ENCODE measurements at regions not wholly inside any gene's neighbourhood (a gene's known extent, or its start where the extent isn't known, plus 50 kb on each side); places are given as distances from the start of the nearest gene placed in this dataset.

DNA sequence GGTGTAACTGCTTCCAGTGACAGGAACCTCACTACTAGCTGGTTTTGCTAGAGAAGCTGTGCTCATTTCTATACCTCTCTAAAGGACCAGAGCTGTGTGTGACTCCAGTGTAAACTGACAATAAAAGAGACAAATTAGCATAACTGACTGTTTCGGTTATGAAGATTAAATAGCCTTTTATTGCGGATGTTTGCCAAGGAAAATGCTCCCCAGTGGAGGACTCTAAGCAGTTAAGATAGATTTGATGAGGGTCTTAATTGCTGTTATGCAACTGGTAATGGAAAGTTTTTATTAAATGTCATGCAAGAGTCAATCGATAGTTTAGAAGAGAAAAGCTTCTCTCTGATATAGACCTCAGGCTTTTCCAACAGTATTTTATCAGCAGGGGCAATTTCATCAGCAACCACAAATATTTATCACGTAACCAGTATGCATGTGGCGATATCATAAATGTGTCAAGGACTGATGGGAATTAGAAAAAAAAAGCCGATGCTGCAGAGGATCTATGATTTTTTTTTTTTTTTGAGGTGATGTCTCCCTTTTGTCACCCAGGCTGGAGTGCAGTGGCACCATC, 275.2 kb upstream of the DMAC1 start:
- DNase-seq = no peak

DNA sequence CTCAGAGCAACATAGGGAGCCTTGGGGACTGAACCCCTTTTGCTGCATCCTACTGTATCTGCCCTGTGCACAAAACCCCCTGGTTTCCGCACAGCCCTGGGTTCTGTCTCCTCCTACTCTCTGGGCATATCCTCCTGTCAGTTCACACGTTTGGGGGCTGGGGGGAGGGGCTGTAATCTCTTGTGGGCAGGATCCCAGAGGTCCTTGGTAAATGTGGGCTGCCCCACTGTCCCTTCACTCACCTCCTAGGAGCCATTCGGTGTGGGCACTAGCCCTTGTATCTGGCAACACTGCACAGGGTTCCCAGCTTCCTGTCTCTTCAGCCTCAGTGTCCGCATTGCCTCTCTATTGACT, 271.8 kb upstream of the DMAC1 start:
- no peak for DNase-seq

DNA sequence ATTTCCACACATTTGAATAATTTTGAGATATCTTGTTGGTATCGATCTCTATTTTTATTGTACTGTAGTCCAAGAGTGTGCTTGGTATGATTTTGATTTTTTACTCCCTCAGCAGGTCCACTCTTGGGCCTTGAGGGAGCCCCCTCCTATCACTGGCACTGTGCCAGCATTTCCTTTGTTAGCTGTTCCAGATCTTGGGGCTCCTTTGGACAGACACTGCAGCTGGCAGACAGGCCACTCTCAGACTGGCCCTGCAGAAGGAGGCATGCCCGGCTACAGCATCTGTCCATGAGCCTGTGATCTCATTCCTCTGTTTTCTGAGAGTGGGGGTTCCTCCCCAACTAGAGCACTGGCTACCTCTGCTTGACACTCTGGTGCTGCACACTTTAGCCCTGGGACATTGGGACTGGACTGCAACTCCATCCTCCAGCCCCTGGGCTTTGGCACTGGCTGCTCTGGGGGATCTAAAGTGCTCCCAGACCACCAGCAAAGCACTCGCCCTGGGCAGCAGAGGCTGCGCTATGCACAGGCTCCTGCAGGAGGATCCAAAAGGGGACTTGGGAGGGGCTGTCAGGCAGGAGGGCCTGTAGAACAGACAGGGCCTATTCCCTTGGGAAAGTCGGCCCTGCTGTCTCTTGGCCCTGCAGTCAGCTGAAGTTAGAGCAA, 271.3 kb upstream of the DMAC1 start:
- no peak for DNase-seq

DNA sequence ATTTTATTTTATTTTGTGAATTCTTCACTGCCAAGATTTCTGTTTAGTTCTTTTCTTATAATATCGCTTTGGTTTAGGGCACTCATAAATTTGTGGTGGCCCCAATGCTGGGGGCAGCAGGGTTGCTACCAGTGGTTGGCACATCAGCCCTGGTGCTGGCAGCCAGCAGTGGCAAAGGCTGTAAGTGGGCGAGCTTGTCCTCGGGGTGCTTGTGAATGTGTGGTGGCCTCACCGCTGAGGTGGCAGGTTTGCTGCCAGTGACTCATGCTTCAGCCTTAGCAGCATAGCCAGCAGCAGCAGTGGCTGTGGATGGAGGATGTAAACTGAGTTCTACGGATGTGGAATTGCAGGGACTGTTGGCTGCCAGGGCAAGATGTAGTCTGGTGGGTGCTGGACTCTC, 262.9 kb upstream of the DMAC1 start:
- no peak for DNase-seq

DNA sequence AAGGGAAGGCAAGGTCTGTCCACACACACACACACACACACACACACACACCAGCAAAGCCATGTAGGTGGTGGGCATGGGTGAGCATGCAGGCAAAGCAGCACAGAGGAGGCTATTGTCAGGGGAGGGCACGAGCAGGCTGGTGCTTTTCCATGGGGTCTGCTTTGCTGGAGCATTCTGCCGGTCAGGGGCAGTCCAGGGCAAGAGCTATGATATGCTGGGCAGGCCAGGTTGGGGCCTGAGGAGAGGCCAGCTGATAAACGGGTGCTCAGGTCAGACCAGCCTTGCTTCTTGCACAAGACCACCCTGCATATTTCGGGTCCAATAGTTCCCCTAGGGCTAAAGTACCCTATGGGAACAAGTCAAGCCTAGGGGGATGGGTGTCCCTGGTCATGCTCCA, 253.9 kb upstream of the DMAC1 start:
- no peak for DNase-seq

DNA sequence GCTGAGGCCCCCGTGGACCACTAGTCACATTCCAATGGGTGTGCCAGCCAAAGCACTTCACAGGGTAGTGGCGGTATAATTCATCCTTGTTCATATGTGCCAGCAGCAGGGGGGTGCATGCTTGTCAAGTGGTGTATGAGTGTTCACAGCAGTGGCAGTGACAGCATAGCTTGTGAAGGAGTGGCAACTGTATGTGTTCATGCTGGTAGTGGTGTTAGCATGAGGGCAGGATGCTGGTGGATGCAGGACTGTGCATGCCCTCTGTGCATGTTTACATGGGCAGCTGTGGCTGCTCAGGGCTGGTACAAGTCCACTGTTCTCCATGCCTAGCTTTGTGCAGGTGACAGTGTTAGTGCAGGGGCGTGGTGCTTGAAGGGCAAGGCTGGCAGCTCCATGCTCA, 253.4 kb upstream of the DMAC1 start:
- DNase-seq = no peak

DNA sequence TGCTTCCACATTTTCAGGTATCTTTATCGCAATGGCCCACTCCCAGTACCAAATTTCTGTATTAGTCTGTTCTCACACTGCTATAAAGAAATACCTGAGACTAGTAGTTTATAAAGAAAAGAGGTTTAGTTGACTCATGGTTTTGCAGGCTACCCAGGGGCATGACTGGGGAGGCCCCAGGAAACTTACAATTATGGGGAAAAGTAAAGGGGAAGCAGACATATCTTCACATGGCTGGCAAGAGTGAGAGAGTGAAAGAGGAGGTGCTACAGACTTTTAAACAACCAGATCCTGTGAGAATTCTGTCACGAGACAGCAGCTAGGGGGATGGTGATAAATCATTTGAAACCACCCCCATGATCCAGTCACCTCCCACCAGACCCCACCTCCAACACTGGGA, 238.2 kb upstream of the DMAC1 start:
- no peak for DNase-seq

DNA sequence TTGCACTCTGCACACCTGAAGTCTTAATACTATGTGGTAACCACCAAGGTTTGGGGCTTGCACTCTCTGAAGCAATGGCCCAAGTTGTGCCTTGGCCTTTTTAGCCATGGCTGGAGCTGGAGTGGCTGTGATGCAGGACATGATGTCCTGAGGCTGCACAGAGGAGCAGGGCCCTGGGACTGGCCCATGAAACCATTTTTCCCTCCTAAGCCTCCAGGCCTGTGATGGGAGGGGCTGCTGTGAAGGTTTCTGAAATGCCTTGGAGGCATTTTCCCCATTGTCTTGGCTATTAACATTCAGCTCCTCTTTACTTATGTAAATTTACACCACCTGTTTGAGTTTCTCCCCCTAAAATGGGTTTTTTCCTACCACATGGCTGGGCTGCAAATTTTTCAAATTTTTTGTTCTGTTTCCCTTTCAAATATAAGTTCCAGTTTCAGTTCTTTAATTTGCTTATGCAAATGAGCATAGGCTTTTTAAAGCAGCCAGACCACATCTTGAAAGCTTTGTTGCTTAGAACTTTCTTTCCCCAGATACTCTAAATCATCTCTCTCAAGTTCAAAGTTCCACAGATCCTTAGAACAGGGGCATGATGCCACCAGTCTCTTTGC, 237.4 kb upstream of the DMAC1 start:
- DNase-seq = no peak

DNA sequence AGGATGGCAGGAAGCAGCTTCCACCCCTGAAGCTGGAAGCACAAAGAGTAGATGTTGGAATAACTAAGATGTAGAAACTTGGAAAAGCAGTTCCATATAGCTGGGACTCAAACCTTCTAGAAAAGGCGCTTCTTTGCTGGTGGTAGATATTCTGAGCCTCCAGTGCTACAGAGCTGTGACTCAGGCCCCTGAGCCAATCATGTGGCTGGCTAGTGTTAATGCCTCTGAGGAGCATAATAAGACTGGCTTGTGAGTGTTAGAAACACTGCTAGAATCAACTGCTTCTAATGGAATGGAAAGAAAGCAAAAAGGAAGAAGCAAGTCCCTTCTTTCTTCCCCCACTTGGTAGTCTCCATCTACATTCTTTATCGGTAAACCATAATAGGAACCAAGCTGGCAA, 234.2 kb upstream of the DMAC1 start:
- no peak for DNase-seq

DNA sequence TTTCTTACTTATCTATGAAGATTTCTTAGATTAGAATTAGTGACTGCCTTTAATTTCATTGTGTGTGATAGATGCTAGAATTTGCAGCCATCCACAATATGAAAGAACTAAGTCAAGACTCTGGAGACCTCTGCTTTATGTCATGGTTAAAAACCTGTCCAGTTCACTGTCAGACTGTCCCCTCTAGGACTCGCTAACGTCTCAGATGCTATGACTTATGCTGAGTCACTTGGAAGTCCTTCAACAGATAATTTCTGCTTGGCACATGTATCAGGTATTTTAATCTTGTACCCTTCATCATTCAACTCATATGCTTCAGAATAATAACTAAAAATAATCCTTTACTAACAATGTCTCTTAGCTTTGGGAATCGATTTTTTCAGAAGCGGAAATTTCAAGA, 230.5 kb upstream of the DMAC1 start:
- DNase-seq = no peak

DNA sequence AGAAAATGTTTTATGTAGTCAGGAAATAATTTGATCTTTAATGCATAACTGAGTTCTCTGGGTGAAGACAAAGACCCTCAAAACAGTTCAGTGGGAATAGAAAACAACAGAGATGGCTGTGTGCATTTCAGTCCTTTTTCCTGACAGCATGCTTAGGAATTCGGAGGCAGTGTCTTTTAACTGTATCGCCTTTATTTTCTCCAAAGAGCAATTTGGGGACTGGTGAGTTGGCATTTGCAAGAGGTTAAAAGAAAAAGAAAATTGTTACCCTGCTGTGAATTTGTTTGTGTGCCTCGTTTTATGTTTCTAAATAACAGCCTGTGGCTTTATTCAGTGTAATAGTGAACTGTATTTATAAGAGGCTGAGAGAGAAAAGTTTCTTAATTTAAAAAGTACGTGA, 227.8 kb upstream of the DMAC1 start:
- DNase-seq = no peak

DNA sequence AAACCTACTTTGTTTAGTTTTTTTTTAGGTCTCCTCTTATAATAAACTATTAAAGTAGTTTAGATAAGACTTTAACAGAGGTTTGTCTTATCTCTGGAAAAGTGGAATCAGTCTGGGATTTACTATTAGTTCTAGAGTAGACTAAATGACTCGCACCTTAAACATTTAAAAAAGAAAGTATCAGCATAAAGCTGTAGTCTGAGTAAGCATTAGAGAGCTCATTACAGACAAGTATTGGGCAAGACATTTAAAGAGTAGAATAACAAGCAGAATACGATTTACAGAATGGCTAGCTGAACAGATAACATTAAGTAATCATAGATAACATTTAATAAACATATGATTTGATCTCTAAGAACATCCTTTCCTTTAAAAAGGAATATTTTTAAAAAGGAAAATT, 226.0 kb upstream of the DMAC1 start:
- no peak for DNase-seq

DNA sequence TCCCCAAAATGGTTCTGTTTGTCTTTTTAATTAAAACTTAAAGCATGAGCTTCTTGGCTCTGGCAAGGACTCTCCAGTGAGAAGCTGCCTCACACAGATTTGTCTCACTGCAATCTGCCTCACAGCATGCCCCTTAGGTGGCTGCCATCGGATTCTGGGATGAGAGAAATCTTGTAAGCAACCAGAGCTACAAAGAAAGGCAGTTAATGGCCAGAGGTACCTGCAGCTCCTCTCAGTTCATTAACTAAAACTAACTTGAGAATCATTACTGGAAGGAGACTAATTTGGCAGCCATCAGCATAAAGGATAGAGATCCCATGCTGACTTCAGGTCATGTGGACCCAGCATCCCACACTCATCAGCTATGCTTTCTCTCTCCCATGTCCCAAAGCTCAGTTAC, 220.6 kb upstream of the DMAC1 start:
- no peak for DNase-seq

DNA sequence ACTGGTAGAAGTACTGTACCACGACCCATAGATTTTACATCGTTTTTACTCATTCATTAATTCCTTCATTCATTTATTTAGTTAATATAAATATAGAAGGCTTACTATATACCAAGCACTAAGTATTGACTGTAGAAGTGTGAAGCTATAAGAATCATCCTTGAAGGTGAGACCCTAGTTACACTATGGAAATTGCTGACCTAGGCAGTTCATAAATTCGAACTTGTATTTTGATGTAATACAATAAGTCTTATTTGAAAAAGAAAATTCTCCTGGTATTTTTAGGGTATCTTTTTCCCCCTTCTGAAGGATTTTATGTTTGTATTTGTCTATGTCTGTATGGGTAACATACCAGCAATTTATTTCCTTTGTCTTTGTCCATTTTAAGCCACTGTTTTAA, 220.1 kb upstream of the DMAC1 start:
- DNase-seq = no peak

DNA sequence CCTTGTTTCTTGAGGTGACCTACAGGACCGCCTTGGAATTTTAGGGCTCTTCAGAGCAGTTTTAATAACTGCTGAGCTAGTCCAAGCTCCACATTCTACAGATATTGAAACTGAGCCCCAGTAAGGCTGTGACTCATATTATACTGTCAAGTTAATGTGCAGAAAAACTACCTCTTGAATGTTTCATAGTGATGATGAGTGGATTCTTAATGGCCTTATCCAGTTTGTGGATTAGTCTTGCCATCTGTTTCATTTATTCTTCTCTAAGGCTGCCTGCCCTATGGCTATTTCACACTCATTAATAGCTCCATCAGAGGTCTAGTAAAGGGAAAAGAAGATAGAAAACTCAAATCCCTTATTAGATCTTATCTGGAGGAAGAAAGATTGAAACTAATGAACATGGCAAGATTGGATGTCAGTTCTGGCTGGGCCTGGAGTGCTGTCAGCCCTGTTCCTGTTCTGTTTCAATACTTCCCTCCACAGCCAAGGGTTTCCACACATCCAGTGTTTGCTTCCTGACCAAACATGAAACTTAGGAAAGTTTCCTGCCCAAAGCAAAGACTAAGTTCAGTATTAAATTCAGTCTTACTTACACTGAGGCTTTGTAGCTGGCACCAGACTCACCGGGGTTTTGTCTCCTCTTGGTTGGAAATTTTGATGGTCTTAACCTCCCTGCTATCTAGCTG, 215.6 kb upstream of the DMAC1 start:
- no peak for DNase-seq

DNA sequence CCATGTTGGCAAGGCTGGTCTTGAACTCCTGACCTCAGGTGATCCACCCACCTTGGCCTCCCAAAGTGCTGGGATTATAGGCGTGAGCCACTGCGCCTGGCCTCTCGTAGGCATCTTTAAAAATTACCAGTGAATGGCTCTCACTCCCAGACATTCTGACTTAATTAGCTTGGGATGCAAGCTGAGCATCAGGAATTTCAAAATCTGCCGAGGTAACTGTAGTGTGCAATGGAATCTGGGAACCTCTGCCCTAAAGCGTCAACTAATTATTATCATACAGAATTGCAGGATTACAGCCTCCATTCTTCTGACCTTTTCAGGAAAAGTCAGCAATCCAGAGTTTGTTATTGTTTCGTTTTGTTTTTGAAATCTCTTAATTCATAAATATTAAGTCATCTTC, 213.4 kb upstream of the DMAC1 start:
- DNase-seq = no peak

DNA sequence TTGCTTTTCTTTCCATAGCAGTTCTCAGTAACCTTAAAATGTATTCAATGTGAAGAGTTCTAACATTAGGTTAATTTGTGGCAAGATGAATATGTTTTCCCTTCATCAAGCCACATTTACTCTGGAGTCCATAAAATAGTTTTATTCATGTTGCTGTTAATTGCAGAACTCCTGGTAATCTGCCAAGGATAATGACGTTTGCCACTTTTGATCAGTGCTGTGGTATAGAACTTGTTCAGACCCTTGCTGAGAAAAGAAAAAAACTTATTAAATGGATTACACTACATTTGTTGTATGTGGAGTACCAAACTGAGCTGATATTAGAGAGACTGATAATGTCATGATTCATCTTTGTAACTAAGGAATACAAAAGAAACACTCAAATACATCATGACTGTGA, 212.4 kb upstream of the DMAC1 start:
- DNase-seq = no peak

DNA sequence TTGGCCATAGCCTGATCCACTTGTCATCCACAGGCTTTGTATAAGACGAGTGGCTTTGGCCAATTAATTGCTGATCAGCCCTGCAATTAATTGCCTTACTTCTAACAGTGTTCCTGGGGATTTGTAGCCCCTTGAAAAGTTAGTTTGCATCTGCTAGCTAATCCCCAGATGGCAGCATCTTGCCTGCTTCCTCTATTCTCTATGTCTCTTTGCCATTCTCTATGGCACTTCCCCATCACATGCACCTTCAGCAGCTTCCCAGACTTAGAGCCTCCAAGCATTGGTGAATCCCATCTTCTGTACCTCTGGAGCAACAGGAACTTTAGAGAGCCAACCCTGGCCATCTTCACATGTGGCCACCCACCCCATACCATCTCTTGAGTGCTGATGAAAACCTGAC, 197.0 kb upstream of the DMAC1 start:
- no peak for DNase-seq

DNA sequence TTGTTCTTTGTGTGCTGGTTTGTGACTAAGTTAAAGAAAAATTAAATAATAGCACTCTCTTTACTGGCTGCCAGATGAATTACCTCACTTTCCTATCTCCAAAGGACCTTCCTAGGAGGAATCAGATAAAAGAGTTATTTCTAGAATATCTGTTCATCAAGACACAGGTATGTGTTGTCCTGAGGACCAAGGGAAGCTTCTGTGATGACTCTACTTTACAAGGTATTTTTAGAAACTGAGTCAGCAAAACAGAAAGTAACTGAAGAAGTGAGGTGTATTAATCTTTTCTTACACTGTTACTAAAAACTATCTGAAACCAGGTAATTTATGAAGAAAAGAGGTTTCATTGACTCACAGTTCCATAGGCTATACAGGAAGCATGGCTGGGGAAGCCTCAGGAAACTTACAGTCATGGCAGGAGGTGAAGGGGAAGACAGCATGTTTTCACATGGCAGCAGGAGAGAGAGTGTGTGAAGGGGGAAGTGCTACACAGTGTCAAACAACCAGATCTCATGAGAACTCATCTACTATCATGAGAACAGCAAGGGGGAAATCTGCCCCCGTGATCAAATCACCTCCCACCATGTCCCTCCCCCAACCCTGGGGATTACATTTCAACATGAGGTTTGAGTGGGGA, 189.2 kb upstream of the DMAC1 start:
- no peak for DNase-seq

DNA sequence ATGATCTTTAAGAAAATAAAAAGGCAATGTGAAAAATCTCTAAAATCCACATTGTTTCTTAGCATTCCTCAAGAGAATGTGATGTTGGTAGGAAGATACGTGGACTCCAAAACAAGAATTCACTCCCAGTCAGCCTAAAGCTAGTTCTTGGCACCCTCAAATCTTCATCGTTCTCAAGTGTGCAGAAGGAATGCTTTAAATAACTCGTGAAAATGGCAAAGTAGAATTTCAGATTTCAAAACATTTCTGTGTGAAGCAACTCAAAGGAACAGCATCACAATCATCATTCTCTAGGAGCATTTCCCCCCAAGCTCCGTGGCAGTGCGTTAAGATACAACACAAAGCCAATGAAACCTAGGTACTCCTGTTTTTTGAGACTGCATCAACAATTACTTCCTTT, 185.1 kb upstream of the DMAC1 start:
- DNase-seq = no peak

DNA sequence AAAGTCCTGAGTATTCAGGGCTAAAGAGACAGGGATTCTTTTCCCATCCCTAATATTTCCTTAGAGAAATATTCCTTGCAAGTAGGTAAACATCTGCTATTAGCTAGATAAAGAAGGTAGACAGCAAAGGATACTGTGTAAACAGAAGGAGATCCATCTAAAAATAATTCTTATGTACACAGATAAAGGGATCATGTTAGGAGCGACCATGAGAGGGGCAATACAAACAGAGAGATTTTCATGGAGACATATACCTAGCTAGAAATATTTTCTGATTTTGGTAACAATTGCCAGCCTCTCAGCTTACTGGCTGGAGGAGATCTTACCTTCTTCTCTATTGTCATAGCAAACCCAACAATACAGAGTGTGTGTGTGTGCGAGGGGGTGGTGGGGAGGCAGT, 184.6 kb upstream of the DMAC1 start:
- no peak for DNase-seq

DNA sequence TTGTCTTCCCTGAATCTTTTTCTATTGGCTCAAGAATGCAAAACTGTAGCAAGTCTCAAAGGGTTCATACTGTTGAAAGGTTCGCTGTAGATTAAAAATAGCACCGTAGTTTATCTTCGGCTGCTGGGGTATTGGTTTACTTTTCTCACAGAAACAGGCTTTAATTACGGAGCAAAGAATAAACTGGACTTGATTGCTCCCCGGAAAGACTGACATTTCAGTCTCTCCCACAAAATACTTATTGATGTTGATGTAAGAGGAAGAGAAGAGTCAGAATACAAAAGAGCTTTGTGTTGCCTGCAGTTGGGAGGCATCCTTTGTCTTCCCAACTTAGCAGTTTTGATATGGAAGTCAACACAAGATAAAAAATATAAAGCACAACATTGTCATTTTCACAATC, 183.9 kb upstream of the DMAC1 start:
- DNase-seq = no peak

DNA sequence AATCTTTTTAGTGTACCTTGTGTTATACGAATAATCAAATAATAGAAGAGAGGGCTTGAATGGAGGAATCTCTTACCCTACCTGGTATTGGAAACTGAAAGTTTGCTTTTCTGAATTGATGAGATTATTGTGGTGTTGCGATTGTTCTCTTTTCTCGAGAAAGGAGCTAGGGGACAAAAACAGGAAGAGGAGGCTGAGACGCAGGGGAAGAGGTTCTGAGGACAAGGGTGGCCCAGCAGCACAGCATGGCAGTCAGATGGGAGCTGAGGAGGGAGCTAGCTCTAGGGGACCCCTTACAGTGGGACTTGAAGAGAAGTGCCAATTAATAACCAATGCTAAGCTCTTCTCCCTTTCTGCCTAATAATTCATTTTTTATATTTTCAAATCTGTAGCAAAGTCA, 183.3 kb upstream of the DMAC1 start:
- DNase-seq = no peak

DNA sequence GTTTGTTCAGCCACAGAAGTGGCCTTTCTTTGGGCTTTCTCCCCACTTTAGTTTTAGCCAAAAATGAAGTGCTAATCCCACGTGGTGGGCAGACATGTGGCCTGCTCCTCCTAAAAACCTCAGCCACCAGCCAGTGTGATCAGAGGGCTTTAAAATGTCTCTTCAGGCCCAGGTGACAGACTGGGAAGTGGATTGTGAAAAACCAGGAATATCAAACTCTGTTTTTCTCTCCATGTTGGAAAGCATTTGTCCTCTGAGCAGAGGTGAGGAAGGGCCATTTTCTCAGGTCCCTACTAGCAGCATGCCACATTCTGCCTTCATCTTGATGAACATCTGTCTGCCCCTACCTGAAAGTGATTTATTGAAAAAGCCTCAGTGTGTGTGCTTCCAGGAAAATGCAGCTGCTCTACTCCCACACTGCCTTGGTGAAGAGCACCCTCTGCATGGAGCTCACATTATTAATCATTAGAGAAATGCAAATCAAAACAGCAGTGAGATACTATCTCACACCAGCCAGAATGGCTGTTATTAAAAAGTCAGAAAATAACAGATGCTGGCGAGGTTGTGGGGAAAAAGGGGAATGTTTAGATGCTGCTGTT, 181.2 kb upstream of the DMAC1 start:
- DNase-seq = no peak

All from activated effector memory CD4-positive, alpha-beta T cell treated with anti-CD3 and anti-CD28 coated beads, Interleukin-2, amount 50 U/mL, for 16 hours (primary cell).